ENCODE measurements at regions not wholly inside any gene's neighbourhood (a gene's known extent, or its start where the extent isn't known, plus 50 kb on each side); places are given as distances from the start of the nearest gene placed in this dataset.

GRCh38 chr6:51116723-51117122, 298.1 kb downstream of the TFAP2B start:
- Histone ChIP-seq H3K27me3 (replicated peaks in 1 of 4; ENCODE audit: control extremely low read depth in 1 of 4, control insufficient read depth in 3 of 4, insufficient read depth in 4 of 4, low read length in 3 of 4) (no peaks in the 10 kb centered on the region), H2AFZ (ENCODE audit: insufficient read depth, low read depth, low read length, poor library complexity, severe bottlenecking) (no peak overlapping the region), H3K9me3 (ENCODE audit: control extremely low read depth in 1 of 3, control insufficient read depth in 2 of 3, insufficient read depth in 1 of 3, low read length in 2 of 3) (peaks cover 0 to 3% (median 0%) of the 10 kb centered on the region in 3 donors), H4K20me1 (ENCODE audit: control insufficient read depth, insufficient read depth, low read length, poor library complexity, severe bottlenecking) (no peaks in the 10 kb centered on the region), H3K36me3 (replicated peaks in 1 of 2; ENCODE audit: control extremely low read depth in 1 of 2, control insufficient read depth in 1 of 2, extremely low read depth in 1 of 2, insufficient read depth in 2 of 2, low read length in 1 of 2) (no peaks in the 10 kb centered on the region), H3K4me3 (ENCODE audit: control extremely low read depth in 1 of 5, extremely low read depth in 1 of 5, insufficient read depth in 1 of 5, low read depth in 2 of 5, low read length in 4 of 5) (no peak overlapping the region), H3K9ac (ENCODE audit: low read length) (no peak overlapping the region), H3K79me2 (ENCODE audit: control insufficient read depth, insufficient read depth, low read length) (no peaks in the 10 kb centered on the region), H3K4me2 (replicated peaks; ENCODE audit: low read depth, low read length, poor library complexity, severe bottlenecking) (no peak overlapping the region), H3K27ac (ENCODE audit: low read length in 2 of 2) (no peak overlapping the region), H3K4me1 (ENCODE audit: control insufficient read depth in 2 of 2, insufficient read depth in 2 of 2, low read length in 2 of 2) (no peaks in the 10 kb centered on the region)
- ATAC-seq (ENCODE audit: low read depth) (no peak), DNase-seq (no peak)
- H3K9me3 Mint-ChIP-seq (ENCODE audit: insufficient read depth), result no peaks in the 10 kb centered on the region
- H3K4me1 Mint-ChIP-seq, result no peaks in the 10 kb centered on the region
- intact Hi-C loops (cut with micrococcal nuclease), result no loop called here
- TF ChIP-seq EZH2 (IDR thresholded peaks at IDR 0.05; ENCODE audit: borderline replicate concordance, insufficient read depth, low read depth, low read length, poor library complexity, severe bottlenecking) (no peak), CTCF (IDR thresholded peaks at IDR 0.05) (no peak)
- no peak overlapping the region for H3K4me3 Mint-ChIP-seq
- ChIA-PET CTCF (no interaction called here), POLR2A (no interaction called here)
- no peaks in the 10 kb centered on the region for H3K27me3 Mint-ChIP-seq
- no CpG with 5 or more reads among the region's 3 CpGs for WGBS (ENCODE audit: insufficient coverage)
- H3K27ac Mint-ChIP-seq, result no peak overlapping the region

DNA sequence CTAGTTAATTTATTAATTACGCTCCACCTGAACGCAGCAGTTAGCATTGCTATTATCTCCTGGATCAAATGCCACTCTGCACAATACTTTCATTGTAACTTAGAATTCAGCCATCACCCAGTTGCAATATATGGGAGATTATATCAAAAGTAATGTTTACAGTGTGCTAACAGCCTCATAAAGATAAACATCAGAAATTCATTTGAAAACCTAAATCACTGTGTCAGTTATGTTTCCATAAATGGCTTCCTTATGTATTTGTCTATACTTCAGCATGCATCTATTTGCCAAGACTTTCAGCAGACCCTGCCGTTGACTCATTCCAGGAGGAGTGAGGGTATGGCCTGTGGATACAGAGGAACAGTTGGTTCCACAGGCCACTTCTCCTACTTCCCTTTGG, 300.1 kb downstream of the TFAP2B start:
- TF ChIP-seq CTCF (IDR thresholded peaks at IDR 0.05), result no peak
- no peak for TF ChIP-seq EZH2 (IDR thresholded peaks at IDR 0.05; ENCODE audit: borderline replicate concordance, insufficient read depth, low read depth, low read length, poor library complexity, severe bottlenecking)
- no peak overlapping the region for H3K4me2 ChIP-seq (replicated peaks; ENCODE audit: low read depth, low read length, poor library complexity, severe bottlenecking)
- H3K4me1 ChIP-seq (ENCODE audit: control insufficient read depth in 2 of 2, insufficient read depth in 2 of 2, low read length in 2 of 2), result no peaks in the 10 kb centered on the region
- H3K27me3 Mint-ChIP-seq, result no peaks in the 10 kb centered on the region
- no peak overlapping the region for H3K4me3 Mint-ChIP-seq
- no peaks in the 10 kb centered on the region for H4K20me1 ChIP-seq (ENCODE audit: control insufficient read depth, insufficient read depth, low read length, poor library complexity, severe bottlenecking)
- no peaks in the 10 kb centered on the region for H3K4me1 Mint-ChIP-seq
- no CpG with 5 or more reads among the region's 3 CpGs for WGBS (ENCODE audit: insufficient coverage)
- H3K36me3 ChIP-seq (replicated peaks in 1 of 2; ENCODE audit: control extremely low read depth in 1 of 2, control insufficient read depth in 1 of 2, extremely low read depth in 1 of 2, insufficient read depth in 2 of 2, low read length in 1 of 2), result no peaks in the 10 kb centered on the region
- DNase-seq (no peak), ATAC-seq (ENCODE audit: low read depth) (no peak)
- no peak overlapping the region for H3K27ac ChIP-seq (ENCODE audit: low read length in 2 of 2)
- intact Hi-C loops (cut with micrococcal nuclease), result no loop called here
- no peak overlapping the region for H3K9ac ChIP-seq (ENCODE audit: low read length)
- H3K79me2 ChIP-seq (ENCODE audit: control insufficient read depth, insufficient read depth, low read length), result no peaks in the 10 kb centered on the region
- H3K27me3 ChIP-seq (replicated peaks in 1 of 4; ENCODE audit: control extremely low read depth in 1 of 4, control insufficient read depth in 3 of 4, insufficient read depth in 4 of 4, low read length in 3 of 4), result no peaks in the 10 kb centered on the region
- no peak overlapping the region for H3K4me3 ChIP-seq (ENCODE audit: control extremely low read depth in 1 of 5, extremely low read depth in 1 of 5, insufficient read depth in 1 of 5, low read depth in 2 of 5, low read length in 4 of 5)
- H2AFZ ChIP-seq (ENCODE audit: insufficient read depth, low read depth, low read length, poor library complexity, severe bottlenecking), result no peak overlapping the region
- ChIA-PET POLR2A (no interaction called here), CTCF (no interaction called here)
- H3K9me3 Mint-ChIP-seq (ENCODE audit: insufficient read depth), result no peaks in the 10 kb centered on the region
- H3K9me3 ChIP-seq (ENCODE audit: control extremely low read depth in 1 of 3, control insufficient read depth in 2 of 3, insufficient read depth in 1 of 3, low read length in 2 of 3), result peaks cover 0 to 3% (median 0%) of the 10 kb centered on the region in 3 donors
- H3K27ac Mint-ChIP-seq, result no peak overlapping the region

Measured in B cell (primary cell).